HG02588 (cell line): ENCODE measurements at regions not wholly inside any gene's neighbourhood (a gene's known extent, or its start where the extent isn't known, plus 50 kb on each side); places are given as distances from the start of the nearest gene placed in this dataset.
A peak's percentile ranks its signal among the peaks of the same experiment; 100 is the strongest.

Experiments
- ATAC-seq: cut with Tn5 transposase; IDR thresholded peaks from one replicate; pipeline ENCODE4 v1.9.1; 2021; ENCODE audit warnings: mild to moderate bottlenecking, moderate library complexity; ENCODE audit not compliant: unreplicated experiment

DNA sequence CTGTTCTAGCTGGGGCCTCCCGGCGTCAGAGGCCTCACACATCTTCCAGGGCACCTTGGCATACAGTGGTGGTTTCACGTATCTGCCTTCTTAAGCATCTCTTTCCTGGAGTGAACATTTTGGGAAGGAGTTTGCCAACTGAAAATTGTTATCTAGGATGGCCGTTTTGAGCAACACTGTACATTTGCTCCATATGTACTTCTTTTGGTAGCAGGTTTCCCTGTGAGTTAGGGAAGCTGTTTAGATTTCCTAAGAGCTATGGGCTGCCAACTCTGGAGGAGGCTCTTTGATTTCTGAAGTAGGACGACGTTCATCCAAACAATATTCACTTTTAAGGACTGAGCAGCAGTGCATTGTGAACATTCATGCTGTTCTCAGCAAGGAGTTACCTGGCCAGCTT lies 665.9 kb downstream of the SQOR start:
- ATAC-seq, result no peak

DNA sequence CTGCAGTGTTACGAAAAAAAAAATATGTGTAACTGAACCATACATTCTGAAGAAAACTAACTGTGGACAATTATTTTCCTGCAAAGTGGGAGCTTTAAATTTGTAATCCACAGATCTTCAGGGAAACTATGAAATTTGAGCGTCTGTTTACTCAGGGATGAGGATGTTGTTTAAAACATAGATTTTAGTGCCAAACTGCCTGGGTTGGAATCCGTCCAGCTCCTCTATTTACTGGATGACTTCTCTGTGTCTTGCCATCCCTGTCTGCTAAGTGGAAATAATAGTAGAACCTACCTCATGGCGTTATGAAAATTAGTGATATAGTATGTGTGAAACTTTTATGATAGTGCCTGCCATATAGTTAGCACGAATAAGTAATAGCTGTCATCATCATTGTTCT lies 666.5 kb downstream of the SQOR start:
- no peak for ATAC-seq

DNA sequence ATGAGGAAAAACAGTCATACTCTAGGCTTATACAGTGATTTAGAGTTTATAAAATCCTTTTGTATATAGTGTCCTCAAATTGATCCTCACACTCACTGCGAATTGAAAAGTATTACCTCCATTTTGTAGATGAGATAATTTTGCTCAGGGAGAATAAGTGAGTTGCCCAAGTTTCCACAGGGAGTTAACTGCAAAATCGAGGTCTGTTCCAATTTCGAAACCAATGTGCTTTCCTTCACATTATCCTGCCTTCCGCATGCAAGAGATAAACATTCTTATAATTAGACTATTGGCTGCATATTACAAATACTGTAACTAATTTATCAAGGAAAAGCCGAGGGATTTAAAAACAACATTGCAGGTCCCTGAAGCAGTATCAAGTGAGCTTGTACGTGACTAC lies 667.0 kb downstream of the SQOR start:
- no peak for ATAC-seq

DNA sequence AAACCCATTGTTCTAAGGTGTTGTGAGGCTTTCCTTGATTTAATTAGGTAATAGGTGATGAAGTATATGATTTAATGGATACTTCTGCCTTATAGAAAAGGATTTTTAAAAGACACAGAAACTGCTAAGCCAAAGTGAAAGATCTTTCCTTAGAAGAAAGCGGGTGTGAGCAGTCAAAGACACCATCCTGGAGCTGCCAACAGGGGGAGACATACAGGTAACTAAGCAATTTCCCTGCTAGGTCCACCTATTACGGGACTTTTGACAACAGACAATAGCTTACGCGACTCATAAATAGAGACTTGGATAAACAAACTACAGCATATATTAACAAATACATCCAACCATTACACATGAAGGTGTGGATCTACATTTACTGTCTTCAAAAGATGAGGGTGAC lies 669.5 kb downstream of the SQOR start:
- no peak for ATAC-seq

DNA sequence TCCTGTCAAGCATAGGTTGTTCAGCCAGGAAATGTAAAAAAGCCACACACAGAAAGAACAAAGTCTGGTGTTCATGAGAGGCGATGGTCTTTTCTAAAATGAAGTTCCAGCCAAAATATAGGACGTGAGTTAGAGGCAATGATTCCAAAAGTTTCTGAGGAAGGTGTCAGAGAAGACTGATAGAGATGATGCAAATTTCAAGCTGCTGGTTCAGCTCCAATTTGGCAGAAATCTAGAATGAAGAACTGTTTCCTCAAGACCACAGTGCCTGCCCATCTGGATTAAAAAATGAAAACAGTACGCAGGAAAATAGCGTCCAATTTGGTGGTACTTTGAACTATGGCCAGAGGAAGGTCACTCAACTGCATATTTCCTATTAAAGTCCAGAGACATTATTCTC lies 672.9 kb downstream of the SQOR start:
- no peak for ATAC-seq

DNA sequence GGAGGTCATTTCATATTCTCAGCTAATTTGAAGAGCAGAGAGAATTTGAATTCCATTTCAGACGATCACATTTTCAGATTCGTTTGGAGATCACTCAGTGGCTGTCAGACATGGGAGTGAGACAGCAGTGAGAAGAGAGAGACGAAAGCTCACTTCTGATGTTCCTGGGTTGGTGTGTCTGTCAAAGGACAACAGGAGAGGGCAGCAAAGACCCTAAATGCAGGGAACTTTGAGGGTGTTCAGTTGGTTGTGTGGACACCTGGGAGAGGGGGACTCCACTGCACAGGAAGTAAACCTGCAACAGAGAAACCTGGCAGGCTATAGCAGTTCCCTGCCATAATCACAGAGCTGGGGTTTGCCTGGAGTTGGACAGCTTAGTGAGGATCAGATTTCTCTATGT lies 675.1 kb downstream of the SQOR start:
- no peak for ATAC-seq

DNA sequence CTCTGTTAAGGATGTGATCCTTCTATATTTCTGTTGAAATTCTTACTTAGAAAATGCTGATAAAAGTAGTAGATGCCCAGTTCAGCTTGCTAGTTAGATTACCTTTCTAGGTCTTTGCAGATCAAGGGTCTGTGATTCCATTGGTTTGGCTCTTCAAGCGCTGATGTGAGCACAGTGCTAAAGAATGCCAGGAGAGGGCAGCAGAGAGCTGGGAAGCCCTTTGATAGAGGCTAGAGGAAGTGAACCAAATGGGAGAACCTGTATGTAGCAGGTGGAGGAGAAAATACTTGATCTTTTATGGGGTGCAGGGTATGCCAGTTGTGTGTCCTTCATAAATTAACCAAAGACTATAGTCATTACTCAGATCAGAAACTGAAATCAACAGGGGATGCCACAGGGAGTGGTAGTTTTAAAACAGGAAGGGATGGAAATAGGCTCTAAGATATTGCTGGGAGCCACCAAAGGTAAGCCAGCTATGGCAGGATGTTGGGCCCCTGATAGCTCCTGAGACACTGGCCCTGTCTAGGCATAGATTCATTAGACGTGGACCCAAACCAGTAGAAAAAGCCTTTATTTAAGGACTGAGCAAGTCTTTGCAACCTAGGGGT lies 677.4 kb downstream of the SQOR start:
- peak; percentile 83 for ATAC-seq

DNA sequence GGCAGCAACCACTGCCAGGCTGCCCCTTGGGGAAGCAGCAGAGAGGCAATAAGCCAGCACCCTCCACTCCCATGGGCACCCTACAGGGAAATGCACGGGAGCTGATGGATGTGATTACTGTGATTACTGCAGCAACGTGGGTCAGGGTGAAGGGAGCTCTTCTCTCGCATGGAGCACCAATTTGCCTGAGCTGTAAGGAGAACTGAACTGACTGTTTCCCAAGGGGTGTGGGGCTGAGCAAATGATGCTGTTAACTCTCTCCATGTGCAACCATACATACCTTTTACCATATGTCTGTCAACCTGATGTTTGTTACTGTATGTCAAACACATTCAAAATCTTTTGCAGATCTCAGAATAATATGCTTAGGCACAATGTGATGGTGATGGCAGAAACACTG lies 680.6 kb downstream of the SQOR start:
- ATAC-seq, result no peak

DNA sequence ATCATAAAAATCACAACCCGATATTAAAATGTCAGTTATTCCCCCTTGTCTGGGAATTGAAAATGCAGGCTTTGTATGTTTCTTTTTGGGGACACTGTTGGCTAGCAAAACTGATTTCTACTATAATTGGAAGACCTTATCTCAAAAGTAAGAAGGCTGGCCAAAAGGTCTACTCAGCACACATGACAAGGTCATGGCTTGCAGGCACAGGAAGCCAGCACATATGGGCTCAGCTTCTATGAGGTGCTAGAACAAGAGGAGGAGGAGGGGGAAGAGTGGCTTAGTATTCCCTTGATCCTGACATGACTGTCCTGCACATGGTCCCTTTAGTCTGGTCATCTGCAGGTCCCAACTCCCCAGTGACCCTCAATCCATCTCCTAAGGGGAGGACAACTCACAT lies 681.2 kb downstream of the SQOR start:
- no peak for ATAC-seq

DNA sequence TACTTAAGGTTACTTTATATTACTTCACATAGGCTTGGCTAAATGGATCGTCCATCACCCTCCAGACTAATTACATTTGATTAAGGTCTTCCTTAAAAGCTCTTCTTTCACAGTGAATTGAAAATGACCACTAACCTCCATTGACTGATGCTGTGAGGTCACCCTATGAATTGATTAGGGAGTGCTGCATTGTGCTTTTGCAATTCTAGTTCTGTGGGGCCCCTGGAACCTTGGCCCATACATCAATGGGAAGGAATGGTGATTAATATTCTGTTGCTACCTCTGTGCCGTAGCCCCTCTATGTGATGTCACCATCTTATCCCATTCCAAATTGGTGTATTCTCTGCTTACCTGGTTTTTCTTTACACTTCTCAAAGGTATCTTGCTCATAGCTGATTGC lies 682.2 kb downstream of the SQOR start:
- ATAC-seq, result no peak

DNA sequence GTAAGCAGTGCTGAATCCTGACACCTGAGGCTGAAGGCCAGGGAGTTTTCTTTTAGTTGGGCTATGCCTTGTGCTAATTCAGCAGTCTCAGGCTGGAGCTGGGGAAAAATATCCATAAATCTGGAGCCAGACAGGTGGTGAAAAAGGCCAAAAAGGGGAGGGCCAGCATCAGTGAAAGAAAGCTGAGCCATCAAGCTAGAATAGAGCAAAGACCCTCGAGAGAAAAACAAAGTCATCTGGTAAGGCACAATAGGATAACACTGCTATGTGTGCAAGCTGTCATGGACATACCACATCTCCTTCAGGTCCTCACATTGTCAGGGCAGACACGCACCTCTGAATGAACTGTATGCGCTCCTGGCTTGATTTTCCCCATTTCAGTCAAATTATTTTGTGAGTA lies 687.9 kb downstream of the SQOR start:
- no peak for ATAC-seq

DNA sequence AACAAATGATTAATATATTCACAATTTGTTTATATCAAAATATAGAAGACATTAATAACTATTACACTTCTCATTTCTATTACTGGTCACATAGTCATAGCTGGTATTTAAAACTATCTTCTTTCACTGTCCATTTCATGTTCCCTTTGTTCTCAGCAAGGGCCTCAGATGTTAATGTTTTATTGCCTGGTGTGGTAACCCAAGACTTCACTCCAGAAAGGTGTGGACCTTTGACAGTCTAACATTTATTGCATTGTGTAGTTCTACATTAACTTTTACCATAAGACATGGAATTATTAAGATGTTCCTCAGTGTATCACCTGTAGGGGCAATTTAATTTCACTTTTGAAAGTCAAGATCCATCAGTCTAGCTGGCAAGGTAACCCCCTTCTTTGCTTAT lies 691.3 kb downstream of the SQOR start:
- no peak for ATAC-seq

DNA sequence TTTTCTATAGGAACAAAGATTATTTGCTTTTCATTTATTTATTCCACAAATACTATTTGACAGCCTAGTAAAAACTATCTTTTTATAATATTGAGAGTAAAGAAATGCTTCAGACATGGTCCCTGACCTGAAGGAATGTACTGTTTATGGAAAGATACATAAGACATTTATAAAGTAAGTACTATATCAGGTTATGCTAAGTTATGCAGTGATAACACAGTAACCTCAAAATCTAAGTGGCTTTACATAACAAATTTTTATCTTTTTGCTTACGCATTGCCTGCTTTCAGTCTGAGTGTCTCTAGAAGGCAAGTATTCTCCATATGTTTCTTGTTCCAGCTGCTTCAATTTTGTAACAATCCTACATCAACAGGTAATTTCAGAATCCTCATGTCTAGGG lies 694.0 kb downstream of the SQOR start:
- no peak for ATAC-seq

DNA sequence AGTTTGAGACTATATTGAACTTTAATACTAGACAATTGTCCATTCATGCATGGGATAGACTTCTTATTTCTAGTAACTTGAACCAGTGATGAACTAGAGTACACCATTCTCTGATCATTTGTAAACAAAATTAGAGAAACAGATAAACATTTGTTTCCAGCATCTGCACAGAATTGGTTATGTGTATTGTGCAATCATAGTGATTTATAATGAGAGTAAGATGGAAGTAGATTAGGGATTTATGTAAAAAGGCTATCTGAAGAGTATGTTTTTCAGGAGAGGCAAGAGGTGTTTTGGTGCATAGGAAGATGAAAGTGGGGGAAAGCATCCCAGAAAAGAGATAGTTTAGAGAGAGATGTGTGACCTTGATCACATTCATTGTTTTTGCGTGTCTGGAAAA lies 695.0 kb downstream of the SQOR start:
- no peak for ATAC-seq

DNA sequence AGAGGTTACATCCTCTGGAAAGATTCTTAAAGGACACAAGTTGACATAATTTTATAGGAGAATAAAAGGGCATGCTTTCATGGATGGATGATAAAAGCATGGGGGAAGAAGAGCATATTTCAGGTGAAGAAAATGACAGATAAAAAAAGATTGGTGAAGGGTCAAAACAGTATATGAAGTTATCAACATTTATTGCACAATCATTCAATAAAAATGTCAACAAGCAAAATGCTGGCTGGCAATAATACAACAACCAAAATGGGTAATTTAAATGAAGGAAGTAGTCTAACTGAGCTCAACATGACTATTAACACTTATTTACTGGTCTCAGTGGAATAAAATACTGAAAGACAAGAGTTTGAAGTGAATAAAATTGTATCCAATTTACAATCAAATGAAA lies 696.7 kb downstream of the SQOR start:
- no peak for ATAC-seq

DNA sequence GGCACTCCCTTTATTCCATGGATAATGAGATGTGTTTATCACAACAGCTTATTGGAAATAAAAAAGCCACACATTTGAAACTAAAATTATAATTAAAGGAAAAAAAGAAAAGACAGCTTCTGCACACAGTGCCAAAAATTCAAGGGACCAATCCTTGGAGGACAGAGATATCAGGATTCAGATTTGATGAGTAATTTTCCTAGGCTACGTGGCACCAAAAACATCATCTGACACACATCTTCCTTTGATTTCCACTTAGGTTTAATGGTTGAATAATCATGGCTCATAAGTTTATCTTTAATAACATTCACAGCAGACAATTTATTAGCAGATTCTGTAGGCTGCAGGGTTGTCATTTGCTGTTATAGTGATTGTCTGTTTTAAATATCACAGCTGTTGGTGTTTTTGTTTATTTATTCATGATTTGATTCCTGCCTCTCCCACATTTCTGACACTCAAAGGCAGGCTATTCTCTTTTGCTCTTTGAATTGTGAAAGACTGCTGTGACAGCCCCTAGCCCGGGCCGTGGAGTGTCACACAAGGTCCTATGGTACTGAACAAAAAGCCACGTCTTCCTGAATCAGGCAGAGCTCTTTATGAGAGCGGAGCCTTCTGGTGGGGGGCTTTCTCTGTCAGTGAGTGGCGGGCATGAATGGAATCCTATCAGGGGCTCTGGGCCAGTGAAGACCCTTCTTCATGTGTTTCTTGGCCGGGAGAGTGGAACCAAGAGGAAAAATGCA lies 708.5 kb downstream of the SQOR start:
- no peak for ATAC-seq

DNA sequence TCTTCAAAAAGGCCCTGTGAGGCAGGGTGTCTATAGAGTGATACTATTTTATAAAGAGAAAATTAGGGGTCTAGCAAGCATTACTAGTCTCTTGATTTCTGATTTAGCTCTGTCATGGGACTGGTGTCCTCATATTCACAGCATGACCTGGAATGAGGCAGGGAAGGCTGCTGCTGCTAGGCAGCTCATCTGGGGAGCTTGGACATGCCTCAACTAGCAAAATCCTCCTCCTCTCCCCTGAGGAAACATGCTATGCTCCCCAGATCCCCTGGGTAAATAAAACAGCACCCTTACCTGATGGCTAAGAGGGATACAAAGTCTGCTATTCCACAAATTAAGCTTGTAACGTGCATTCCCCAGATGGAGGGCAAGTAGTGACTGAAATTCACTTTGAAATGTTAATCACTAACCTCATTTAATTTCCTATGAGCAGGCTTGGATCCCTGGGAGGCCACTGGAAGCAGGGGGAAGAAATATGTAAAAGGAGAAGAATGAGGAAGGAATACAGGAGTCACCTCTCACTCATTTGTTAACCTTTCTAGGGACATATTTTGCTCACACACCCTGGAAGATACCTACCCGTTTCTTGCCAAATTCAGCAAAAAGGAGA lies 709.4 kb downstream of the SQOR start:
- no peak for ATAC-seq

DNA sequence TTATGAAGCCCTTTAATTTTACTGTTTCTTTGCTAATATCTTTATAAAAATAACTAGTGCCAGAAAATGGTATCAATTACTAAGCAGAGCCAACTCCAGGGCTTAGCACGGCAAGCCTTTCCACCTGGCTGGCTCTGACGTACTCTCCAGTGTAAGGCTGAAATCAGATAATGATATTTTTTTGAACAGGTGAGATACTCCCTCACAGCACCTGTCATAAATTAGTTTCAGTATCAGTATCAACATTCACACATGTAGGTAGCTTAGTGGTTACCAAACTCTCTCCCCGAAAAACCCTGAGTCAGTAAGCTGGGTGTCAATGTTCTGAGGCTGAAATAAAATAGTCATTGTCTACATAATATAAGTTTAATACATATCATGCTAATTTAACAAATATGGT lies 710.1 kb downstream of the SQOR start:
- no peak for ATAC-seq

DNA sequence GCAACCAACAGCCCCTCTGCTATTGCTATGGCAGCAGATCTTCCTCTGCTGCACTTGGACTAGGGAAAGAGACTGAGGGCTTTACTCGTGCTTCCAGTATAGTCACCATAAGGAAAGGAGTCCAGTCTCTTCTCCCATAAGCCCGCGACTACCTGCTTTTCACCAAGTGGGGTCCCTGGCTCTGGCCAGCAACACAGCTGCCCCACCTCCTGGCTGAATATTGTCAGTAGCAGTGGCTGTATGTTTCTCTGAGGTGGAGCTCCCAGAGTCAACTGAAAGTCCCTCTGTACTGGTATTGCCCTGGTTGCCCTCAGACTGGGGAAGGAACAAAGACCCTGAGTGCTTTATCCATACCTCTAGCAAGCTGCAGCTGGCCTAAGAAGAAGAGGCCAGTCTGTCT lies 719.6 kb downstream of the SQOR start:
- ATAC-seq, result no peak

DNA sequence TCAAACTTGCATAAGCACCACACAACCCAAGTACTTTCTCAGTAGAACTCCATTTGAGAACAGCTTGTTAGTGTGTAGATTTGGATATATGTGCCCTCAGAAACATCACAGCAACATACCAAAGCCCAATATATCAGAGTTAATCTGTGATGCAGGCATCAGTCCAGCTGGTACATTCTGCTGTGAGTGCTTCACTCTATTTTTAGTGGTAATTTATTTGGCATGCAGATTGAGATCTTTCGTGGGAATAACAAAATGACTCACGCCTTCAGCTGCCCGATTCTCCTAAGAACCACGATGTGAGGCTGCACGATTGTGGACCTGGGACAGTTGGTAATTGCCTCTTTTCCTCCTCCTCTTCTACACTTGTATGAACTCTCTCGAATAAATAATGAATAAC lies 730.7 kb downstream of the SQOR start:
- ATAC-seq, result no peak

DNA sequence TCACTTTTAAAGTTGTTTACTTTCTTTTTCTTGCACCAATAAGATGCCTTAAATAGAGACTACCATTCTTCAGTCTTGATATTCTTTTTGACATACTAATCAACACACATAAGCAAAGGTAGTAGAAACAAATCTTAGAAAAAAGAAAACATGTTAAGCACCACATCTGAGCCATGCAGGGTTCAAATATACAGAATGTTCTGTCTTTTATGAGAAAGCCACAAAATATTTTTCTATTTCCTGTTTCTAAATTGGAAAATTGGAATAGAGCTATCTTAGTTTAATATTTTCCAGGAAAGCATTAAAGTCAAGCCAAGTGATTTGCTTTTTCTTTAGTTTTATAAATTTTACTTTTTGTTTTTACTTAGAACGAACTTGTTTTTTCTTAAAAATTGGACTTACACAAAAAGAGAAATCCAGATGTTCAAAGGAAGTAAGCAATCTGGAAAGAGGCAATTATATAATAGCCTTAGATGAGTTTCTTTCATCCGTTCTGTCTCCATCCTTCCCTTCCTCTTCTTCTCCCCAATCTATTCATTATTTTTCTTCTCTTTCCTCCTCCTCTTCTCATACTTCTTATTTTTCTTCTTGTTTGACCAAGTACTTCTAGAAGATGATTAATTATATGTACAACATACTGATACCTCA lies 731.7 kb downstream of the SQOR start:
- ATAC-seq, result no peak

DNA sequence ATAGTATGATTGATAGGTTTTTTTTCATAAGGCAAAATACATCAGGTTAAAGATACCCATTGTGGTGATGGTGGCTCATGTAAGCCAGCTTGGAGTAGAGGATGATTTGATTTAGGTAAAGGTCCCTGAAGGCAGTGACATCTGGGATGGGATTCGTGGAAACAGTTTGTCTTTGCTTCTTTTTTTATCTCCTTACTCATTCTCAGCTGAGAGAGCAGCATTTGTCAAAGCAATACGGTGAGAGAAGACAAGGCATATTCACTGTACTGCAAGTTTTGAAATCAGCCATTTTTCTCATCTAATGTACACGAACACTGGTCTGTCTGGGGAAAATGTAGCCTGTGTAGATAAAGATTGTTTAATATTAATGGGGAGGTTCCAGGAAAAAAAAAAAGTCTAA lies 749.1 kb downstream of the SQOR start:
- ATAC-seq, result no peak
